ENCODE measurements at regions not wholly inside any gene's neighbourhood (a gene's known extent, or its start where the extent isn't known, plus 50 kb on each side); places are given as distances from the start of the nearest gene placed in this dataset.

- intact Hi-C loops (cut with DNase I): no loop called here
- ATAC-seq (no peak), DNase-seq (no peak)
These were observed 2334.6 kb downstream of the PCDH7 start for GRCh38 chr4:33054656-33055196.

- intact Hi-C loops (cut with DNase I): no loop called here
- no peak for DNase-seq
- no peak for ATAC-seq
These were observed 2337.6 kb downstream of the PCDH7 start for GRCh38 chr4:33057736-33058135.

- intact Hi-C loops (cut with DNase I): no loop called here
- no peak for ATAC-seq
- no peak for DNase-seq
These were observed 2338.8 kb downstream of the PCDH7 start for GRCh38 chr4:33058998-33059397.

- DNase-seq (peak; percentile 18), ATAC-seq (peak; percentile 53 to 63)
- intact Hi-C loops (cut with DNase I): no loop called here
These were observed 2340.7 kb downstream of the PCDH7 start for GRCh38 chr4:33060674-33061542.

GRCh38 chr4:33061727-33062126 lies 2341.6 kb downstream of the PCDH7 start:
- intact Hi-C loops (cut with DNase I): no loop called here
- ATAC-seq (no peak), DNase-seq (no peak)

GRCh38 chr4:33062155-33062806 lies 2342.1 kb downstream of the PCDH7 start:
- intact Hi-C loops (cut with DNase I): no loop called here
- DNase-seq (no peak), ATAC-seq (peak; percentile 30 to 38)

- intact Hi-C loops (cut with DNase I): no loop called here
- DNase-seq (no peak), ATAC-seq (peak; percentile 27 to 82)
These were observed 2343.1 kb downstream of the PCDH7 start for GRCh38 chr4:33063241-33063640.

- DNase-seq (no peak), ATAC-seq (no peak)
- intact Hi-C loops (cut with DNase I): no loop called here
These were observed 2344.1 kb downstream of the PCDH7 start for GRCh38 chr4:33064238-33064637.

GRCh38 chr4:33065749-33066148 lies 2345.6 kb downstream of the PCDH7 start:
- intact Hi-C loops (cut with DNase I): no loop called here
- DNase-seq: no peak
- no peak for ATAC-seq

- DNase-seq: no peak
- ATAC-seq: no peak
- intact Hi-C loops (cut with DNase I): no loop called here
These were observed 2347.1 kb downstream of the PCDH7 start for GRCh38 chr4:33067221-33067620.

- intact Hi-C loops (cut with DNase I): no loop called here
- DNase-seq (no peak), ATAC-seq (no peak)
These were observed 2348.4 kb downstream of the PCDH7 start for GRCh38 chr4:33068539-33068938.

- DNase-seq (no peak), ATAC-seq (no peak)
- intact Hi-C loops (cut with DNase I): no loop called here
These were observed 2351.4 kb downstream of the PCDH7 start for GRCh38 chr4:33071535-33071934.

- ATAC-seq (no peak), DNase-seq (no peak)
- intact Hi-C loops (cut with DNase I): no loop called here
These were observed 2352.3 kb downstream of the PCDH7 start for GRCh38 chr4:33072298-33073089.

GRCh38 chr4:33073811-33074210 lies 2353.6 kb downstream of the PCDH7 start:
- intact Hi-C loops (cut with DNase I): no loop called here
- DNase-seq (no peak), ATAC-seq (no peak)

- intact Hi-C loops (cut with DNase I): no loop called here
- DNase-seq: no peak
- no peak for ATAC-seq
These were observed 2358.0 kb downstream of the PCDH7 start for GRCh38 chr4:33078145-33078544.

- intact Hi-C loops (cut with DNase I): no loop called here
- DNase-seq (peak; percentile 41), ATAC-seq (peak; percentile 31 to 72)
These were observed 2360.1 kb downstream of the PCDH7 start for GRCh38 chr4:33080275-33080674.

- intact Hi-C loops (cut with DNase I): no loop called here
- ATAC-seq: peak in 1 of 2 donors; percentile 18
- DNase-seq: no peak
These were observed 2365.5 kb downstream of the PCDH7 start for GRCh38 chr4:33085709-33086108.

GRCh38 chr4:33086331-33086925 lies 2366.3 kb downstream of the PCDH7 start:
- intact Hi-C loops (cut with DNase I): no loop called here
- ATAC-seq: peak; percentile 29 to 61

GRCh38 chr4:33088713-33089112 lies 2368.5 kb downstream of the PCDH7 start:
- no peak for ATAC-seq
- DNase-seq: no peak
- intact Hi-C loops (cut with DNase I): no loop called here

More at GRCh38 chr4:33086331-33086925, 2366.3 kb downstream of the PCDH7 start:
- DNase-seq: no peak

Data from left cardiac atrium (tissue), 4 donors.